ENCODE measurements at regions not wholly inside any gene's neighbourhood (a gene's known extent, or its start where the extent isn't known, plus 50 kb on each side); places are given as distances from the start of the nearest gene placed in this dataset.
"Not testable (repeated sequence)": the region's sequence is repeated elsewhere in the genome, so short reads cannot be mapped to it uniquely, and the experiment has no call there.

DNA sequence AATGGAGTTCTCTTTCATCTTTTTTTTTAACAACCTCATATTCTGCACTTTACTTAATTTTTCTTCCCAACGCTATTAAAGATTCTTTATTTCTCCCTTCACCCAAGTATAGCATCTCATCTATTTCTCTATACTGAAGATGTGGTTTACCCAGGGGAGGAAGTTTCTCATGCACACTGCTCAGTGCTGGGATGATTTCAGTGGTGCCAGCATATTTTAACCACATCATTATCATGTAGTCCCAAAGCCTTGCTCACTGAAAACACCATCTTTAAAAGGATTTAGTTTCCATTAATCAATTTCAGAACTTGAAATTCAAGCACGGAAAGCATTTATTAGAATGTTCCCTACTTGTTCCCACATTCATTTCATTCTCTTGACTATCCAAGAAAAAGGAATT is 725.7 kb downstream of the USP25 start:
- DNase-seq (ENCODE audit: insufficient read length, low spot score) (no peak), FAIRE-seq (no peak)
- no peak for TF ChIP-seq POLR2A (IDR thresholded peaks at IDR 0.05; ENCODE audit: low read depth, low read length)
- no peak for TF ChIP-seq PAX5 (IDR thresholded peaks at IDR 0.05; ENCODE audit: insufficient read depth, low read length, severe bottlenecking)
- TF ChIP-seq POU2F2 (IDR thresholded peaks at IDR 0.05; ENCODE audit: low read depth, low read length): no peak
- TF ChIP-seq SPI1 (IDR thresholded peaks at IDR 0.05; ENCODE audit: low read depth, low read length): no peak
- no peak for TF ChIP-seq TAF1 (IDR thresholded peaks at IDR 0.05; ENCODE audit: low read depth, low read length)
- no peak for TF ChIP-seq POLR2AphosphoS5 (IDR thresholded peaks at IDR 0.05; ENCODE audit: low read depth, low read length)

DNA sequence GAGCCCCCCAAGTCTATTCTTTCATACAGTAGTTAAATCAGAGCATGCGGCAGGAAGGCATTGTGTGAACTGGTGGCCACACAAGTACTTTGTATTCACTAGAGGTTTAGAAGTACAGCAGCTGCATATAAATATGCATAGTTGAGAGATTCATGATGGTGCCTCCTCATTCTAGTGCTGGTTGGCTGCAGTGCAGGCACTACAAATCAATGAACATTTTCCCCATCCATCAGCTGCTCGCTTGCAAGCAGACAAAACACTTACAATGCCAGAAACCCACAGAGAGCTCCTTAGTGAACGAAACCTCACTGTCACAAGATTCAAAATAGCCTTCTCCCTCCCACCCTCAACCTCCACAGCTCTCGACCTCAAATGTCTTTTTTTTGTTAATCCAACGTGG is 726.2 kb downstream of the USP25 start:
- FAIRE-seq: no peak
- TF ChIP-seq POU2F2 (IDR thresholded peaks at IDR 0.05; ENCODE audit: low read depth, low read length): no peak
- TF ChIP-seq TAF1 (IDR thresholded peaks at IDR 0.05; ENCODE audit: low read depth, low read length): no peak
- no peak for TF ChIP-seq POLR2AphosphoS5 (IDR thresholded peaks at IDR 0.05; ENCODE audit: low read depth, low read length)
- no peak for TF ChIP-seq SPI1 (IDR thresholded peaks at IDR 0.05; ENCODE audit: low read depth, low read length)
- TF ChIP-seq PAX5 (IDR thresholded peaks at IDR 0.05; ENCODE audit: insufficient read depth, low read length, severe bottlenecking): no peak
- no peak for TF ChIP-seq POLR2A (IDR thresholded peaks at IDR 0.05; ENCODE audit: low read depth, low read length)
- no peak for DNase-seq (ENCODE audit: insufficient read length, low spot score)

DNA sequence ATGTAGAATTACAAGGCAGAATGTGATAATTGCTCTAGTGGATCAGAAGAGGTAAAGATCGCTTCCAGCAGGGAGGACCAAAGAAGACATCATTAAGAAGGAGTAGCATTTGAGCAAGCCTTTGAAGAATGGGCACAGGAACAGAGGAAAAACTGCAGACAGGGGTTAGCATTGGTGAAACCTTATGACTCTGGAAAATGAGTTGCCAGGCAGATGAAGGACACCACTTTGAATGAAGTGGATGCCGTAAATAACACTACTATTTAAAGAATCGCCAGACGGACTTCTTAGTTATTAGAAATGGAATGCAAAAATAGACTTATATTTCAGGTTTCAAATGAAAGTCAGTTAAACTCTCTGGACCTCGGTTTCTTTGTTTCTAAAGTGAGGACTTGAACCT is 727.7 kb downstream of the USP25 start:
- TF ChIP-seq TAF1 (IDR thresholded peaks at IDR 0.05; ENCODE audit: low read depth, low read length): no peak
- no peak for TF ChIP-seq POU2F2 (IDR thresholded peaks at IDR 0.05; ENCODE audit: low read depth, low read length)
- no peak for TF ChIP-seq POLR2A (IDR thresholded peaks at IDR 0.05; ENCODE audit: low read depth, low read length)
- TF ChIP-seq PAX5 (IDR thresholded peaks at IDR 0.05; ENCODE audit: insufficient read depth, low read length, severe bottlenecking): no peak
- no peak for TF ChIP-seq SPI1 (IDR thresholded peaks at IDR 0.05; ENCODE audit: low read depth, low read length)
- TF ChIP-seq POLR2AphosphoS5 (IDR thresholded peaks at IDR 0.05; ENCODE audit: low read depth, low read length): no peak
- FAIRE-seq (no peak), DNase-seq (ENCODE audit: insufficient read length, low spot score) (no peak)

DNA sequence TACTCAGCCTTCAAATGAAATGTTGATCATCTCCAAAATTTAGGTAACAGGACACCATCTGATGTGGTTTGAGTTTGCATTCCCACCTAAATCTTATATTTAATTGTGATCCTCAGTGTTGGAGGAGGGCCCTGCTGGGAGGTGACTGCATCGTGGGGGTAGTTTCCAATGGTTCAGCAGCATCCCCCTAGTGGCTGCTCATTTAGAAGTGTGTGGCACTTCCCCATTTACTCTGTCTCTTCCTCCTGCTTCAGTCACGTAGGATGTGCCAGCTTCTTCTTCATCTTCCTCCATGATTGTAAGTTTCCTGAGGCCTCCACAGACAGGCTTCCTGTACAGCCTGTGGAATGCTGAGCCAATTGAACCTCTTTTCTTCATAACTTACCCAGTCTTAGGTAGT is 731.2 kb downstream of the USP25 start:
- DNase-seq (ENCODE audit: insufficient read length, low spot score) (no peak), FAIRE-seq (no peak)
- peak; percentile 19; the same call in 1 of the 2 replicates for TF ChIP-seq SPI1 (IDR thresholded peaks at IDR 0.05; ENCODE audit: low read depth, low read length)
- no peak for TF ChIP-seq POLR2AphosphoS5 (IDR thresholded peaks at IDR 0.05; ENCODE audit: low read depth, low read length)

DNA sequence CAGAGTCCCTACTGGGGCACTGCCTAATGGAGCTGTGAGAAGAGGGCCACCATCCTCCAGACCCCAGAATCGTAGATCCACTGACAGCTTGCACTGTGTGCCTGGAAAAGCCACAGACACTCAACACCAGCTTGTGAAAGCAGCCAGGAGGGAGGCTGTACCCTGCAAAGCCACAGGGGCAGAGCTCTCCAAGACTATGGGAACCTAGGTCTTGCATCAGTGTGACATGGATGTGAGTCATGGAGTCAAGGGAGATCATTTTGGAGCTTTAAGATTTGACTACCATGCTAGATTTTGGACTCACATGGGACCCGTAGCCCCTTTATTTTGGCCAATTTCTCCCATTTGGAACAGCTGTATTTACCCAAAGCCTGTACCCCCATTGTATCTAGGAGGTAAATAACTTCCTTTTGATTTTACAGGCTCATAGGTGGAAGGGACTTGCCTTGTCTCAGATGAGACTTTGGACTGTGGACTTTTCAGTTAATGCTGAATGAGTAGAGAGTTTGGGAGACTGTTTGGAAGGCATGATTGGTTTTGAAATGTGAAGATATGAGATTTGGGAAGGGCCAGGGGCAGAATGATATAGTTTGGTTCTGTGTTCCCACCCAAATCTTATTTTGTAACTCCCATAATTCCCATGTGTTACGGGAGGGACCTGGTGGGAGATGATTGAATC is 734.6 kb downstream of the USP25 start:
- not testable (repeated sequence) for DNase-seq (ENCODE audit: insufficient read length, low spot score); FAIRE-seq

DNA sequence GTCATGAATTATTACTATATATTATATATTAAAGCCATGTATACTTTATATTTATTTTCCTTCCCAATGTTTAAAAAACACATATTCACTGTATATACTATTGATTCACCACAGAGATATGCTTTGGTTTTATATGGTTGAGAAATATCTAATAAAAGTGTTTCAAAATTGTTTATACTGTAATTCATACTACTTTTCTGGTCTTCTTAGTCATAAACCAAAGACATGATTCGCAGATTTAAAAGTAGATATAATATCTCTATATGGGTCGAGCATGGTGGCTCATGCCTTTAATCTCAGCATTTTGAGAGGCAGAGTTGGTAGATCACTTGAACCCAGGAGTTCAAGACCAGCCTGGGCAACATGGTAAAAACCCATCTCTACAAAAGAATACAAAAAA is 738.4 kb downstream of the USP25 start:
- no peak for DNase-seq (ENCODE audit: insufficient read length, low spot score)
- FAIRE-seq: no peak
- TF ChIP-seq SPI1 (IDR thresholded peaks at IDR 0.05; ENCODE audit: low read depth, low read length): no peak
- no peak for TF ChIP-seq POU2F2 (IDR thresholded peaks at IDR 0.05; ENCODE audit: low read depth, low read length)
- TF ChIP-seq TAF1 (IDR thresholded peaks at IDR 0.05; ENCODE audit: low read depth, low read length): no peak
- no peak for TF ChIP-seq PAX5 (IDR thresholded peaks at IDR 0.05; ENCODE audit: insufficient read depth, low read length, severe bottlenecking)
- TF ChIP-seq POLR2A (IDR thresholded peaks at IDR 0.05; ENCODE audit: low read depth, low read length): no peak
- TF ChIP-seq POLR2AphosphoS5 (IDR thresholded peaks at IDR 0.05; ENCODE audit: low read depth, low read length): no peak

DNA sequence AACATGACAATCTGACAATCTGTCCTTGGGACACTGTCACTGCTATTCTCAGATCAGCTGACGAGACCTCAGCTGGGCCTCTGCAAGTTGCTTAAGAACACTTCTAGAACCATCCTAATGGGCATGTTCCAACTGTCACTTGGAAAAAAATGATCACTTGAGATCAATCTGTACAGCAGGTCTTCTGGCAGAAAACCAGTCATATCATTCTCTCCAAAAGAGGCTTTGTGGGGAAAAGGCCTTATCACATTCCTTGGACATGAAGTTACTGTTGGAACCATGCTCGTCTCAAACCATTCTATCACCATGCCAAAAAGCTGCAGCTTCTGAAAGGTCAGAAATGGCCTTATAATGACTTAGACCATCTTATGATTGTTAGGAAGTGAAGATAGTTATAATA is 744.2 kb downstream of the USP25 start:
- FAIRE-seq: no peak
- DNase-seq (ENCODE audit: insufficient read length, low spot score): no peak
- TF ChIP-seq PAX5 (IDR thresholded peaks at IDR 0.05; ENCODE audit: insufficient read depth, low read length, severe bottlenecking): no peak
- no peak for TF ChIP-seq POLR2AphosphoS5 (IDR thresholded peaks at IDR 0.05; ENCODE audit: low read depth, low read length)
- TF ChIP-seq POLR2A (IDR thresholded peaks at IDR 0.05; ENCODE audit: low read depth, low read length): no peak
- TF ChIP-seq TAF1 (IDR thresholded peaks at IDR 0.05; ENCODE audit: low read depth, low read length): no peak
- no peak for TF ChIP-seq POU2F2 (IDR thresholded peaks at IDR 0.05; ENCODE audit: low read depth, low read length)
- no peak for TF ChIP-seq SPI1 (IDR thresholded peaks at IDR 0.05; ENCODE audit: low read depth, low read length)

DNA sequence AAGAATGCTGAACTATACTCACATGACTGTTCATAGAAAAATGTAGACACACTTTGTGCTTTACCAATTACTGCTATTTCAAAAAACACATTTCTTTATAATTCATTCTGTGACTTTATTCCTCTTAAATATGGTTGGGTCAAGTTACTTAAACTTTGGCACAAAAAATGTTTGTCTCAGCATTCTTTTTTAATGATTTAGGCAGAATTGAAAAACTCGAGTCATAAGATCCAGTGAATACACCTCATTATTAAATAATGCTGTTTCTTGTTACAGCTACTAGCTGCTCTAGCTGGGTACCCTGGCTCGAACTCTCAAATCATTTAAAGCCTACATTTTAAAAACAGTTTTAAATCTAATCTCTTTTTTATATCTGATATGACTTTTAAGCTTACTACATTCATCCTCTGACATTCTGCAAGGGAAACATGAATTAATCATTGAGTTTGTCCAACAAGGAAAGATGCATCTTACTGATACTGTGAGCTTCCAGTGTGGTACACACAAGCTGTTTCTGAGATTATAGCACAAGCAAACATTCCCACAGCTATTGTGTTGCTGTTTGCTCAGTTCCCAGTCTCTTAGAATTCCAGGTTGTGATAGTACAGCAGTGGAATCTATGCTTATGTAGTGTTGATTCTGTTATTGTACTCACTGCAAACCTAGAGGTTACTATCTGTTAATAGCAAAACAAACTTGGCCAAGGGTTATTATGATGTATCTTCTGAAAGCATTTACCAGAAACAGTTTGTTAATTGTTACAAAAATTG is 746.5 kb downstream of the USP25 start:
- DNase-seq (ENCODE audit: insufficient read length, low spot score): no peak
- TF ChIP-seq POU2F2 (IDR thresholded peaks at IDR 0.05; ENCODE audit: low read depth, low read length): no peak
- TF ChIP-seq TAF1 (IDR thresholded peaks at IDR 0.05; ENCODE audit: low read depth, low read length): no peak
- no peak for TF ChIP-seq PAX5 (IDR thresholded peaks at IDR 0.05; ENCODE audit: insufficient read depth, low read length, severe bottlenecking)
- TF ChIP-seq SPI1 (IDR thresholded peaks at IDR 0.05; ENCODE audit: low read depth, low read length): no peak
- no peak for TF ChIP-seq POLR2A (IDR thresholded peaks at IDR 0.05; ENCODE audit: low read depth, low read length)
- TF ChIP-seq POLR2AphosphoS5 (IDR thresholded peaks at IDR 0.05; ENCODE audit: low read depth, low read length): no peak
- FAIRE-seq: no peak

DNA sequence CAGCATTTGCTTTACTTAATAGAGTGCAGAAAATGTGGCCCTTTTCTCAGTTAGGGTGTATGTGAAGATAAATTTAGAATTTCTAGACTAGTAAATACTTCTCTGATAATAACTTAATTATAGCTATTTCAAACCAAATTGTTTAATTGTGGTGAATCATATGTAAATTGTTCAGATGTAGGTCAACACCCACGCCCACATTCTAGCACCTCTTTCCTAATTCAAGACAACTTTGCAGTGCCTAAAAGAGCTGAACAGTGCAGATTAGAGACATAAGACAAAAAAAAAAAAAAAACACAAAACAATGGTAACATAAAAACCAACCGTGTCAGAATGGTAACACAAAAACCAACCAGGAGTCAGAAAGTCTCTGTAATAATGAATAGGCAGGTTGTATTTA is 758.3 kb downstream of the USP25 start:
- FAIRE-seq: no peak
- DNase-seq (ENCODE audit: insufficient read length, low spot score): no peak
- TF ChIP-seq TAF1 (IDR thresholded peaks at IDR 0.05; ENCODE audit: low read depth, low read length) (no peak), POU2F2 (IDR thresholded peaks at IDR 0.05; ENCODE audit: low read depth, low read length) (no peak), SPI1 (IDR thresholded peaks at IDR 0.05; ENCODE audit: low read depth, low read length) (no peak), POLR2A (IDR thresholded peaks at IDR 0.05; ENCODE audit: low read depth, low read length) (no peak), POLR2AphosphoS5 (IDR thresholded peaks at IDR 0.05; ENCODE audit: low read depth, low read length) (no peak), PAX5 (IDR thresholded peaks at IDR 0.05; ENCODE audit: insufficient read depth, low read length, severe bottlenecking) (no peak)

DNA sequence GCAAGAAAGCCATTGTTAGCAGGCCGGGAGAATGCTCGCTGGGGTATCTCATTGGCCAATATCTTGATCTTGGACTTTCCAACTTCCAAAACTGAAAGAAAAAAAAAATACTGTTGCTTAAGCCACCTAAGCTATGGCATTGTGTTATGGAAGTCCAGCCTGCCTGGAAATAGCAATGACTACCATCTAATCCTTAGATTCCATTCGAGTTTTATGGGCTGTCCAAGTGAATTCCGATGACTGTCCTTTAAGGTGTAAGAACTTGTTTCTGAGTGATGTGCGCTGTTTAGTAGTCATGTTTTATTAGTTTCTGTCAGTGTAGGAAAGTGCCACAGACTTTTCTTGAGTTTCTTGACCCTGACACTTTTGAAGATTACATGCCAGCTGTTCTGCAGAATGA is 762.6 kb downstream of the USP25 start:
- TF ChIP-seq PAX5 (IDR thresholded peaks at IDR 0.05; ENCODE audit: insufficient read depth, low read length, severe bottlenecking) (no peak), TAF1 (IDR thresholded peaks at IDR 0.05; ENCODE audit: low read depth, low read length) (no peak), POU2F2 (IDR thresholded peaks at IDR 0.05; ENCODE audit: low read depth, low read length) (no peak)

More for the DNA sequence above, 762.6 kb downstream of the USP25 start:
- no peak for DNase-seq (ENCODE audit: insufficient read length, low spot score)
- FAIRE-seq: no peak
